Rectal smooth muscle tissue (tissue), 1 donor: ENCODE measurements at regions not wholly inside any gene's neighbourhood (a gene's known extent, or its start where the extent isn't known, plus 50 kb on each side); places are given as distances from the start of the nearest gene placed in this dataset.

Experiments
- H3K27ac ChIP-seq: one replicate; pipeline ENCODE4 v1.7.0; 2013; ENCODE audit warnings: low read depth, low read length, inconsistent platforms
- H3K27me3 ChIP-seq: one replicate; pipeline ENCODE4 v1.7.0; 2013; ENCODE audit warnings: low read length; ENCODE audit not compliant: control insufficient read depth, insufficient read depth
- H3K36me3 ChIP-seq: one replicate; pipeline ENCODE4 v1.7.0; 2013; ENCODE audit warnings: low read length; ENCODE audit not compliant: control insufficient read depth, insufficient read depth
- H3K4me1 ChIP-seq: one replicate; pipeline ENCODE4 v1.7.0; 2013; ENCODE audit warnings: low read length; ENCODE audit not compliant: control insufficient read depth, insufficient read depth
- H3K4me3 ChIP-seq: one replicate; pipeline ENCODE4 v1.7.0; 2013; ENCODE audit warnings: low read length
- H3K9ac ChIP-seq: one replicate; pipeline ENCODE4 v1.7.0; 2013; ENCODE audit warnings: low read length

DNA sequence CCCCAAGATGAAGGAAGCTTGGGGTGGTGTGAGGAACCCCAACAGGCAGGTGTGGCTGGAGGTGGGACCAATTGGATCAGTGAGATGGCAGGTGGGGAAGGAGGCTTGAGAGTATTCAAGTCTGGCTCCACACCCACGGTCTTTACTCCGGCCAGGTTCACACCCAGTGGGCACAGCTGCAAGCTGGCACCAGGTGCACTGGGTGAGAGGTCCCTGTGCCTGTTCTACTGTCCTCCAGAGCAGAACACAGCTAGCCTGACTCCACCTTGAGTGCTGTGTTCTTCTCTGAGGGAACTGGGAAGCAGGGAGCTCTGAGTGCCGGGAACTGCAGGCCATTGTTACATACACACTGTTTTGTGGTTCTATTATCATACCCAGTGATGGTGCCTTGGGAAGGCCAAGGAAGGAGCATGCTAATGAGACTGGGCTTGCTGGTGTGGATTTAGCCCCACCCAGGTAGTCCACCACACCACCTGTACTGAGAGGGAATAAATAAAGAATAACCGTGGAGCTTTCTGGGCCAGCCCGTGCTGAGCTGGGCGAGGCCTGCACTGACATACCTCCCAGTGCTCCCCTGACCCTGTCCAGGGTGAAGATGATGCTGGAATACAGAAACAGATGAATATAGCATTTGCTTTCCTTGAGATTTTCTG, 93.4 kb downstream of the ABHD5 start:
- no peaks in the 10 kb centered on the region for H3K36me3 ChIP-seq
- H3K27me3 ChIP-seq, result no peaks in the 10 kb centered on the region
- no peaks in the 10 kb centered on the region for H3K4me1 ChIP-seq
- no peak overlapping the region for H3K27ac ChIP-seq
- no peak overlapping the region for H3K4me3 ChIP-seq
- no peak overlapping the region for H3K9ac ChIP-seq

DNA sequence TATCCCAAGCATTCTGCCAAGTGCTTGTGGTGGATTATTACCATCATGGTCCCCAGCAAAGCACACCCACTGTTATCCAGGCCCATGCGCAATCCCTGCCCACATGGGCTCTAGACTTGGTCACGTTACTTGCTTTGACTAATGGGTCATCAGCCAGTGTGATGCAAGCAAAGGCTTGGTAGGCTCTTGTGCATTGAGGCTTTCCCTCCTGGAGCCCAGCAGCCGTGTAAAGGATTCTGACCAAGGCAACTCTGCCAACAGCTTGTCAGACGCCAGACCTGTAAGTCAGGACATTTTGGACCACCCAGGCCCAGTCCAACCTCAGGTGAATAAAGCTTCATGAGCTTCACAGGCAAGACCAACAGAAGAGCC, 93.9 kb downstream of the ABHD5 start:
- H3K27ac ChIP-seq, result no peak overlapping the region
- no peaks in the 10 kb centered on the region for H3K4me1 ChIP-seq
- H3K36me3 ChIP-seq, result no peaks in the 10 kb centered on the region
- no peak overlapping the region for H3K4me3 ChIP-seq
- H3K27me3 ChIP-seq, result no peaks in the 10 kb centered on the region
- no peak overlapping the region for H3K9ac ChIP-seq

DNA sequence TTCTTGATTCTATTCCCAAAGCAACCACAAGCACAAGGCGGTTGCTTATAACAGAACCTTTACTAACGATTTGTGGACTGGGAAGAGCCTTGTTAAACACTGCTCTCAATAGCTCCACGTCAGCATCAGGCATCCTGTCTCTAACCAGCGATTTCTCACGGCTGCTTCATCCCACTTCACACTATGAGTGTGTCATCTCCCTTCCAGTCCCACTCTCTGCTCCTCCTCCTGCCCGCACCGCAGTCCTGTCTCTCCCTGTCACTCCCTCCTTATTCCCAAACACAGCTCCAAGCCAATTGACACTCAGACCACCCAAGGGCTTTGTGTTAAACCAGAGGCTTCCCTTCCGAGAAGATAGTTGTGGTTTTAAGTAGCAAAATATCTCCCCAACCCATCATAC, 94.8 kb downstream of the ABHD5 start:
- H3K4me1 ChIP-seq, result no peaks in the 10 kb centered on the region
- no peaks in the 10 kb centered on the region for H3K36me3 ChIP-seq
- H3K27me3 ChIP-seq, result peaks cover 5% of the 10 kb centered on the region
- no peak overlapping the region for H3K27ac ChIP-seq
- no peak overlapping the region for H3K9ac ChIP-seq
- no peak overlapping the region for H3K4me3 ChIP-seq

DNA sequence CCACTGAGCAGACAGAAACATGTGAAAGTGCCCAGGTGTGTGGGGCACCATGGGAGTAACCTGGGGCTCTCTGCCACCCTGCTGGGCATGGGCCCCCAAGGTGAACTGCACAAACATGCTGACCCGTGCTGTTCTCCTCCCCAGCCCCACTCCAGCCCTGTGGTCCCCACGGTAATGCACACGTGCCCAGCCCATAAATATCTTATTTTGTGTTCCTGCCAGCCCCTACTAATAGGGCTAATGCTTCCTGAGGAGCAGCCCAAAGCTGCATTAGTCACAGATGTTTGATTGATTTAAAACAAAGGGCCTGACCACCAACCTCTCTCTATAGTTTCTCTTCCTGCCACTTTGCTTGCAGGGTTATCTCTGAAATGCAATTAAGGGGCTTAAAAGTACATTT, 95.4 kb downstream of the ABHD5 start:
- Histone ChIP-seq H3K27ac (no peak overlapping the region), H3K4me1 (no peaks in the 10 kb centered on the region), H3K9ac (no peak overlapping the region), H3K4me3 (no peak overlapping the region), H3K27me3 (peaks cover 8% of the 10 kb centered on the region), H3K36me3 (no peaks in the 10 kb centered on the region)

DNA sequence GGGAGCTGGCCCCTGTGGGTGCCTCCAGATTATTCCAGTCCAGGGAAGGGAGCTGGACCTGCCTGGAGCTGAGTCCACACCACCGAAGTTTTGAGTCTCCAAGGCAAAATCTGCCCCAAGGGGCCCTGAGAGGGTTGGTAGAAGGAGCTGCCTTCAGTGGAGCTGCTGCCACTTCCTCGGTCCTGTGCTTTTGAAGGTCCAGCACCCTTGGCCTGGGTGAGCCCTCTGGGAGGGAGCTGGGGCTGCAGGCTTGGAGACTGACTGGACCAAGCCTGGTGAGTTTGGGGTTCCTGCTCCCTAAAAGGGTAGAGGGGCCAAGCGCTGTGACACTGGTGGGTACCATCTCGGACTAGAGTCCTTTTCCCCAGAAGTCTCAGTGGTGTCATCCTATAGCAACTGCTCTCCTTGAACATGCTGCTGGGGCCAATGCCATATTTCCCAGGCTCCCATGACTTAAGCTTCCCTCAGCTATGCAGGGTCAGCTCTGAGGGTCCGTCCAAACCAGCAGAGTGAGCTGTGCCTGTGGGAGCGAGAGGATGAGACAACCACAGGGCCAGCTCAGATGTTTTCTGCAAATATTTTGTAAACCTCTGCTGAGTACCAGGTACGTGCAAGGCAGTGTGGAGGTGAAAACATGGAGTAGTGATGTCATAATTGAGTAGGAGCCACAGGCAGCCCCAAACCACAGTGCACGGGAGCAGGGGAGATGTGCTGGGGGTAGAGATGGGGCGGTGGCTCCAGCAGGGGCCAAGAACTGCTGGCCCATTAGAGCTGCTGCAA, 96.0 kb downstream of the ABHD5 start:
- Histone ChIP-seq H3K27me3 (peaks cover 8% of the 10 kb centered on the region), H3K36me3 (no peaks in the 10 kb centered on the region), H3K27ac (no peak overlapping the region), H3K9ac (no peak overlapping the region), H3K4me1 (no peaks in the 10 kb centered on the region), H3K4me3 (no peak overlapping the region)

DNA sequence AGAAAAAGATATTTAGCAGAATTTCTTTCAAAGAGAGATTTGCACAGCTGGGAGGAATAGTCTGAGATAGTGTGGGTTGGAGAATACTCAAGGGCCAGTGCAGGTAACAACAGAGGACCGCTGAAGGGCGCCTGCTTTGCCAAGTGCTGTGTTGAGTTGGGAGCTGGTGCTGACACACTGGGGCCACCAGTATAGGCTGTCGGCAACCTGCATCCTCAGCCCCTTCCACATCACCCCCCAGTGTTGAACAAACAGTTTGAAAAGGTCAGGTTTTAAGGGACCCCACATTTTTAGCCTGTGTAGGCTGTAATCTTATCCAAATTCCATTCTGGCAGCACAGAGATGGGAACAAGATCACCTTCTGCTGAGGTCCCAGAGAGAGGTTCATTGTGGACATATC, 96.6 kb downstream of the ABHD5 start:
- Histone ChIP-seq H3K9ac (no peak overlapping the region), H3K4me1 (no peaks in the 10 kb centered on the region), H3K36me3 (no peaks in the 10 kb centered on the region), H3K27ac (no peak overlapping the region), H3K27me3 (peaks cover 8% of the 10 kb centered on the region), H3K4me3 (no peak overlapping the region)

DNA sequence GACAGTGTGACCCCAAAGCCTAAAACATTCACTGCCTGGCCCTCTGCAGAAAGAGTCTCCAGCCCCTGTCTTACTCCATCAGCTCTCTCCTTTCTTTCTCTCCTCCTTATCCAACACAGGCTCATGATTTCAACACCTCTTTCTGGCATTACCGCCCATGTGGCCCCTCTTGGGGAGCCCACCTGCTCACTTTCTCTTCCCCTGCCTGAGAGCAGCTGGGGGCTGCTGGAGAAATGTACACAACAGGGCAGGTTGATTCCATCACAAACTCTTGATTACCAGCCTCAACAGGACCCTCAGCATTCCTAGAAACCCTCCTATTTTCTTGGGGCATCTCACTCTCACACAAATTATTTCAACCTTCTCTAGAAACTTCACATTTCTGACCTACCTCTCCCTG, 98.3 kb downstream of the ABHD5 start:
- H3K4me3 ChIP-seq, result no peak overlapping the region
- H3K9ac ChIP-seq, result no peak overlapping the region
- peaks cover 8% of the 10 kb centered on the region for H3K27me3 ChIP-seq
- no peaks in the 10 kb centered on the region for H3K4me1 ChIP-seq
- no peak overlapping the region for H3K27ac ChIP-seq
- H3K36me3 ChIP-seq, result no peaks in the 10 kb centered on the region

DNA sequence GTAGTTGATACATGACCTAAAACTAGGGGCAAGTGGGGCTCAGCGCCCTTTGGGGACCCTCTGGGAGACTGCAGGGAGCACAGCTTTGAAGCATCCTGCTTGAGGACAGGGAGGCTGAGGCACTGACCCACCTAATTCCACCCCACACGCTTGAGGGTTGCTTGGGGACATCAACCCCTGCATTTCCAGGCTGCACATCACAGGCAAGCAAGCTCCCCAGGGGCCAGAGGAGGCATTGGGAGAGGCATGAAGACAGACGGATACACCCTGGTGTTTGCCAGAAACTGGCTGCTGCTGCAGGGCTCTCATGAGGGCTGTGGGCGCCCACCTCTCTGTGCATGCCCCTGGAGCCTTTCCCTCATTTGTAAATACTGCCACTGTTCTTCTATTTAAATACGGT, 99.3 kb downstream of the ABHD5 start:
- Histone ChIP-seq H3K27me3 (peaks cover 8% of the 10 kb centered on the region), H3K9ac (no peak overlapping the region), H3K4me1 (no peaks in the 10 kb centered on the region), H3K27ac (no peak overlapping the region), H3K36me3 (no peaks in the 10 kb centered on the region), H3K4me3 (no peak overlapping the region)

DNA sequence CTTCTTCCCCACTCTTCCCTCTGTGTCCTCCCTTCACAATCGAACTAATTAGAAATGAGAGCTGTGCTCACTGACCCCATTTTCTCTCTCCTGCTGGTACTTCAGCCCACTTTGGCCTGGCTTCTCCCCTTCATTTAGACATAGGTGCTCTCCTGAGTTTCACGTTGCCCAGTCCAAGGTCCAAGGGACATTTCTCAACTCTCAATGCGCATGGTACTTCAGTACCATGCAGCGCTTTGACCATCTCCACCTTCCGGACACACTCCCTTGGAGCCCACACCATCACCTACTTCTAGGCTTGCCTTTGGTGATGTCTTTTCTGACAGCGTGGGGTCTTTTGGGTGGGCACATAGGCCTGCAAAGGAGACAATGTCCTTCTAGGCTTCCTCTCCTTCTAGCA, 99.7 kb downstream of the ABHD5 start:
- H3K4me1 ChIP-seq, result no peaks in the 10 kb centered on the region
- no peak overlapping the region for H3K9ac ChIP-seq
- H3K27ac ChIP-seq, result no peak overlapping the region
- H3K36me3 ChIP-seq, result no peaks in the 10 kb centered on the region
- peaks cover 8% of the 10 kb centered on the region for H3K27me3 ChIP-seq
- no peak overlapping the region for H3K4me3 ChIP-seq

DNA sequence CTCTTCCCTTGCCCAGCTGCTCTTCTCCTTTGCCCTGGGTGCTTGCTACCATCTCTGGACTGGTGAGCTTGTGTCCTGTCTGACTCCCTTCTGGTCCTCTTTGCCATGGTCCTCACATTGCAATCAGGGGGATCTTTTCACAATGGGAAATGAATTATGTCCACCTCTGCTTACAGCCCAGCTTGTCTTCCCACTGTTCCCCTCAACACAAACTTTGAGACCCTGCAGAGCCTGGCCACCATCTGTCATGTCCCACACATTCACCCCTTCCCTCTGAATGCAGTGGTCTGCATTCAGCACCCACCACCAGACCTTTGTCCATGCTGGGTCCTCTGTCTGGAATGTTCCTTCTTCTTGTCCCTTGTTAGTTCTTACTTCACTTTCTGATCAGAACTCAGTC, 100.5 kb downstream of the ABHD5 start:
- Histone ChIP-seq H3K27ac (no peak overlapping the region), H3K27me3 (peaks cover 8% of the 10 kb centered on the region), H3K9ac (no peak overlapping the region), H3K4me1 (no peaks in the 10 kb centered on the region), H3K36me3 (no peaks in the 10 kb centered on the region), H3K4me3 (no peak overlapping the region)

DNA sequence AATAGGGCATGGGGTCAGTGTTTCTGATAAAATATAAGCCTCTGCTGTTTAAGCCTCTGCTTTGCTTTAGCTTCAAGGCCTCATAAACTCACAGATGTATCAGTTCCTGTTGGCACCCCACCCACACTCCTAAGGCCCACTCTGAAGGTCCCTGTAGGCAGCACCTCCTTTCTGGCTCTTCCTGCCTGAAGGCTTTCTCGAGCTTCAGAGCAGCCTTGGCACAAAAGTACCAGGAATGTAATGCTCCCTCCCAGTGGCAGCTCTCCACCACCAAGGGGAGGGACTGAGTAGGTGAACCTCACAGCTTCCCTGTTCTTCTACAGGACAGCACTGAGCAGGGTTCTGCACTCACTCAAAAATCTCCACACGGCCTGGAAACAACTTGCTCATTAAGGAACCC, 102.2 kb downstream of the ABHD5 start:
- H3K36me3 ChIP-seq, result no peaks in the 10 kb centered on the region
- peaks cover 8% of the 10 kb centered on the region for H3K27me3 ChIP-seq
- no peak overlapping the region for H3K4me3 ChIP-seq
- H3K9ac ChIP-seq, result no peak overlapping the region
- no peak overlapping the region for H3K27ac ChIP-seq
- H3K4me1 ChIP-seq, result no peaks in the 10 kb centered on the region

DNA sequence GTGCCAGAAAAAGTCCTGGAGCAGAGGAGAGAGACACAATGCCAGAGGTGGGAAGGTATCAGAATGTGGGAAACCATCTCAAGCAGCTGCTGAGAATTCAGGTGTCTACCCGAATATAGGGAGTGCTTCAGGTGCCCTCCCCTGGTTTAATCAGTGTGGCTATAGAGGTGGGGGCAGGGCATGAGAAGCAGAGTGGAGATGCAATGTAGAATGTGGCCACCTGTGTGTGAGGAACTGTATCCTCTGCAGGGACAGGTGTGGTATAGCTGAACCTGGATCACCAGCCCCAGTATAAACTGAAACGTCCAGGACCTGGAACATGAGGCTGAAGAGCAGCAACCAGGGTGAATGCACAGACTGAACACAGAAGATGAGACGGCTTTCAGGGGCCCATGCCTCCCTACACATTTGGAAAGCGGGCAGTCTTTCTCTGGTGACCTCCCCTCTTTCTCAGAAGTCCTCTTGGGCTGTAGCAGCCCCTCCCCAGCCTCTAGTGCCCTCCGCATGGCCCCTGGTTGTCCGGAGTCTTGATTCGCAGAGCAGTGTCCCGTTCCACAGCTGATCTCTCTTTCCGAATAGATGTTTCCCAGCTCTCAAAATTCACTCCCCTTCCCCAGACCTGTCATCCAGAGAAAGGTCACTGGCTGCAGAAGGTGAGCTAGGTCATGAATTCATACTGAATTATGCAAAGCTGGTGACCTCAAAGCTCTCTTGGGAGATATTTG, 103.1 kb downstream of the ABHD5 start:
- Histone ChIP-seq H3K9ac (no peak overlapping the region), H3K4me1 (no peaks in the 10 kb centered on the region), H3K27me3 (peaks cover 8% of the 10 kb centered on the region), H3K27ac (no peak overlapping the region), H3K4me3 (no peak overlapping the region), H3K36me3 (no peaks in the 10 kb centered on the region)
